ENCODE measurements at regions not wholly inside any gene's neighbourhood (a gene's known extent, or its start where the extent isn't known, plus 50 kb on each side); places are given as distances from the start of the nearest gene placed in this dataset.

GRCh38 chr22:47657224-47657623, 894.8 kb downstream of the TBC1D22A start:
- TF ChIP-seq CTCF (IDR thresholded peaks at IDR 0.05) (no peak), ZFX (IDR thresholded peaks at IDR 0.05; ENCODE audit: borderline replicate concordance) (no peak)
